MCF 10A (cell line): ENCODE measurements at regions not wholly inside any gene's neighbourhood (a gene's known extent, or its start where the extent isn't known, plus 50 kb on each side); places are given as distances from the start of the nearest gene placed in this dataset.

Source experiments
- BruUV-seq: library from RNA; stranded (reverse); fragments of 400-500 nt; replicated peaks from 2 replicates; lab custom pipeline; 2021; lab: Mats Ljungman, UMichigan
- CTCF ChIA-PET: fragments of 300-600 bp; sonication (Branson Sonifier 250); formaldehyde crosslinking; extraction: SDS; loops from one replicate; lab custom pipeline; 2021; ENCODE audit warnings: antibody characterized with exemption, inconsistent platforms; lab: Yijun Ruan, JAX
- POLR2A ChIA-PET: fragments of 300-600, 350-650 bp; sonication (Branson Sonifier 250); formaldehyde crosslinking; extraction: SDS; loops from one replicate; lab custom pipeline; 2020; ENCODE audit warnings: antibody characterized with exemption, inconsistent platforms; lab: Yijun Ruan, JAX
- DNase-seq: peaks from one replicate; pipeline ENCODE4 v3.0.0-alpha.2; 2018; ENCODE audit not compliant: unreplicated experiment
- H3K27ac Mint-ChIP-seq: one replicate; pipeline ENCODE4 v1.8.0; 2022; ENCODE audit warnings: mild to moderate bottlenecking, low read depth, mixed read lengths; ENCODE audit not compliant: unreplicated experiment
- H3K27me3 Mint-ChIP-seq: one replicate; pipeline ENCODE4 v1.8.0; 2022; ENCODE audit warnings: mixed read lengths; ENCODE audit not compliant: insufficient read depth, unreplicated experiment
- H3K36me3 Mint-ChIP-seq: one replicate; pipeline ENCODE4 v1.8.0; 2022; ENCODE audit warnings: mild to moderate bottlenecking, moderate library complexity, mixed read lengths; ENCODE audit not compliant: insufficient read depth, unreplicated experiment
- H3K4me1 Mint-ChIP-seq: one replicate; pipeline ENCODE4 v1.8.0; 2022; ENCODE audit warnings: mixed read lengths; ENCODE audit not compliant: insufficient read depth, unreplicated experiment
- H3K4me3 Mint-ChIP-seq: one replicate; pipeline ENCODE4 v1.8.0; 2022; ENCODE audit warnings: mild to moderate bottlenecking, moderate library complexity, mixed read lengths; ENCODE audit not compliant: unreplicated experiment
- H3K9me3 Mint-ChIP-seq: one replicate; pipeline ENCODE4 v1.8.0; 2022; ENCODE audit warnings: mixed read lengths; ENCODE audit not compliant: unreplicated experiment
- intact Hi-C: fragments of 100-400 bp; cut with micrococcal nuclease; formaldehyde crosslinking; loops from 2 replicates; pipeline ENCODE4 v1.14.1; 2022
- TF ChIP-seq, protein P1 (sequence below): fragments of 200-600 bp; IDR thresholded peaks from one replicate; pipeline ENCODE4 v1.8.0; 2022; ENCODE audit warnings: antibody characterized with exemption, mild to moderate bottlenecking; ENCODE audit not compliant: unreplicated experiment

DNA sequence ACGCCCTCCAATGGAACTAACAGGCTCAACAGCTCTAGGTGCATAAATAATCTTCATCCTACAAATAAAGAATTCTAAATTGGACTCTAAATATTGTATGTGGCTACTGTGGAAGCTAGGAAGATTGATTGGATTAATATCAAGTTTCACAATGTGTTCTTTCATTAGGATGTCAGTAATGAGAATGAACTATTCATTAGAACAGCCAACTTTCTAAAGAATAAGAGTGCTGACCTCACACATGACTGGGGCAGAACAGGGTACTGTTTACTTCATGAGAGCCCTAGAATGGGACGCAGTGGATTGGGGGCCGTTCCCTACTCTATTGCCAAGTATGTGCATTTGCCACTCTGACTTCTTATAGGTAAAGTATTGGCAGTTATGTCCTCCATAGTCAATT, 528.2 kb upstream of the RBFOX1 start:
- H3K27me3 Mint-ChIP-seq: no peaks in the 10 kb centered on the region
- H3K36me3 Mint-ChIP-seq: no peaks in the 10 kb centered on the region
- BruUV-seq: no TSS peak
- H3K4me1 Mint-ChIP-seq: no peaks in the 10 kb centered on the region
- ChIA-PET CTCF (no interaction called here), POLR2A (no interaction called here)
- H3K9me3 Mint-ChIP-seq: peaks cover 39% of the 10 kb centered on the region
- H3K27ac Mint-ChIP-seq: no peak overlapping the region
- intact Hi-C loops: no loop called here
- TF ChIP-seq, protein P1, sequence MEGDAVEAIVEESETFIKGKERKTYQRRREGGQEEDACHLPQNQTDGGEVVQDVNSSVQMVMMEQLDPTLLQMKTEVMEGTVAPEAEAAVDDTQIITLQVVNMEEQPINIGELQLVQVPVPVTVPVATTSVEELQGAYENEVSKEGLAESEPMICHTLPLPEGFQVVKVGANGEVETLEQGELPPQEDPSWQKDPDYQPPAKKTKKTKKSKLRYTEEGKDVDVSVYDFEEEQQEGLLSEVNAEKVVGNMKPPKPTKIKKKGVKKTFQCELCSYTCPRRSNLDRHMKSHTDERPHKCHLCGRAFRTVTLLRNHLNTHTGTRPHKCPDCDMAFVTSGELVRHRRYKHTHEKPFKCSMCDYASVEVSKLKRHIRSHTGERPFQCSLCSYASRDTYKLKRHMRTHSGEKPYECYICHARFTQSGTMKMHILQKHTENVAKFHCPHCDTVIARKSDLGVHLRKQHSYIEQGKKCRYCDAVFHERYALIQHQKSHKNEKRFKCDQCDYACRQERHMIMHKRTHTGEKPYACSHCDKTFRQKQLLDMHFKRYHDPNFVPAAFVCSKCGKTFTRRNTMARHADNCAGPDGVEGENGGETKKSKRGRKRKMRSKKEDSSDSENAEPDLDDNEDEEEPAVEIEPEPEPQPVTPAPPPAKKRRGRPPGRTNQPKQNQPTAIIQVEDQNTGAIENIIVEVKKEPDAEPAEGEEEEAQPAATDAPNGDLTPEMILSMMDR: no peak
- DNase-seq: no peak
- H3K4me3 Mint-ChIP-seq: no peak overlapping the region

DNA sequence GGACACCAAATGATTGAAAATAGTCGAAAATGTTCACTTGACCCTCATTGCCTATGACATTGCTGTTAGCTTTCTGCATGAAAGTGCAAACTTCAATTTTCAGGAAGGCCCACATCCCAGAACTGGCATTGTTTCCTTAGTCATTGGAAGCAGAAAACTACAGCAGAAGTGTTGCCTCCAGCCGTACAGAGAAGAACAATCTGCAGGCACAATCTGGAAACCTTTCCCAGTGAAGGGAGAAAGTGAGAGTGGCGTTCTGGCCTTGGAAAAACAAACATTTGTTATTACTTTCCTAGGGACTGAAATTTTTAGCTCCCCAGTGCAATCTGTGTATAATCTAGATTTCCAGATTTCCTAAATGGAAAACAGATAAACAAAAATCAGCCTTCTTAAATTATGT, 529.5 kb upstream of the RBFOX1 start:
- H3K9me3 Mint-ChIP-seq: peaks cover 35% of the 10 kb centered on the region
- intact Hi-C loops: no loop called here
- POLR2A ChIA-PET: no interaction called here
- no peak overlapping the region for H3K4me3 Mint-ChIP-seq
- CTCF ChIA-PET: interaction anchor here (0.6 to 1.2 kb wide), 2 partner anchors 20 to 1492 kb away, joined by 3 to 4 read pairs; no protein-coding TSS in a partner anchor
- H3K4me1 Mint-ChIP-seq: no peaks in the 10 kb centered on the region
- no TSS peak for BruUV-seq
- H3K27me3 Mint-ChIP-seq: no peaks in the 10 kb centered on the region
- TF ChIP-seq, protein P1: no peak
- no peak for DNase-seq
- H3K36me3 Mint-ChIP-seq: no peaks in the 10 kb centered on the region
- no peak overlapping the region for H3K27ac Mint-ChIP-seq

DNA sequence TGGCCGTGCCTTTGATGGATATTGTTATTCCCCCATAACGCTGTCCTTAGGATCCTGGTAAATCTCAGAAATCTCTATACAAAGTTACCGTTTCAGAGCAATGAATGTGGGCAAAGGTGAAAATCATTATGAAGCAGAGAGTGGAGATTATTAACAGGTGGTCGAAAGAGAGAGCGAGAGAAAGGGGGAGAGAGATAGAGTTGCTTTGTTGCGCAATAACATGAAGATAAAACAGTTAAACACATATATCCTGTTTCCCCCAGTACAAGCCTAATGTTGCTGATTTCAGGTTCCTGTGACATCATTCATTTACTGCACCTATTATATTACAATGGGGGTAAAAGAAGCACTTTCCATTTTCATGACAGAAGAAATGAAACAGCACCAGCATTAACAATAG, 535.4 kb upstream of the RBFOX1 start:
- Mint-ChIP-seq H3K27ac (no peak overlapping the region), H3K9me3 (peaks cover 25% of the 10 kb centered on the region), H3K4me1 (no peaks in the 10 kb centered on the region), H3K36me3 (no peaks in the 10 kb centered on the region), H3K4me3 (no peak overlapping the region), H3K27me3 (no peaks in the 10 kb centered on the region)
- CTCF ChIA-PET: no interaction called here
- POLR2A ChIA-PET: no interaction called here
- BruUV-seq: no TSS peak
- intact Hi-C loops: no loop called here
- TF ChIP-seq, protein P1: no peak
- no peak for DNase-seq

DNA sequence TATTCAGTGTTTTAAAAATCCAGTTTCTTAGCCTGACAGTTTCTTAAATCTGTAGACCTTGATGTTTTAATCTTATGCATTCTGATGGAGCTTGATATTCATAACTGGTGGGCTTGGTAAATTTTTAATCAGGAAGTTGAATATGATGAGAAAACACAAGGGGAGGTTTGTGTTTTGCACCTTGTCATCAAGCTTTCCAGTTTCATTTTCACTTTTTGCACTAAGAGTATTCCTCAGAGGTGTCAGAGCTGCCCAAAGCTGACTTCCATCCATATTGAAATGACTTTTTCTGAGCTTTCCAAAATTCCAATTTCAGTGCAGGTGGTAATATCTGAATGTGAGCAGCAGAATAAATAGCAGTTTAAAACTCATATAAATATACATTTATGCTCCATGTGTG, 555.0 kb upstream of the RBFOX1 start:
- no TSS peak for BruUV-seq
- H3K4me3 Mint-ChIP-seq: peak overlapping the region; percentile 32
- CTCF ChIA-PET: interaction anchor here (0.6 kb wide), 1 partner anchor 667 kb away, joined by 5 read pairs; no protein-coding TSS in a partner anchor
- TF ChIP-seq, protein P1: no peak
- no peaks in the 10 kb centered on the region for H3K36me3 Mint-ChIP-seq
- no peak overlapping the region for H3K27ac Mint-ChIP-seq
- no peaks in the 10 kb centered on the region for H3K27me3 Mint-ChIP-seq
- POLR2A ChIA-PET: no interaction called here
- intact Hi-C loops: no loop called here
- no peak for DNase-seq
- H3K9me3 Mint-ChIP-seq: peaks cover 22% of the 10 kb centered on the region
- no peaks in the 10 kb centered on the region for H3K4me1 Mint-ChIP-seq
